H1 (cell line): ENCODE measurements at regions not wholly inside any gene's neighbourhood (a gene's known extent, or its start where the extent isn't known, plus 50 kb on each side); places are given as distances from the start of the nearest gene placed in this dataset.

Experiments
- CTCF ChIA-PET: fragments of 300-600 bp; sonication (Branson Sonifier 250); formaldehyde crosslinking; loops from one replicate; lab custom pipeline; 2021; ENCODE audit not compliant: partially characterized antibody; lab: Charles Lee
- POLR2A ChIA-PET: fragments of 300-600 bp; sonication (Branson Sonifier 250); formaldehyde crosslinking; loops from one replicate; lab custom pipeline; 2021; ENCODE audit warnings: inconsistent platforms; ENCODE audit not compliant: partially characterized antibody; lab: Charles Lee
- DNase-seq, 2 experiments: peaks; one replicate each; pipeline versions ENCODE4 v3.0.0 to v3.0.0-alpha.2; 2010 to 2022; ENCODE audit warnings: low spot score in 2 of 2, low read depth in 1 of 2, mixed read lengths in 1 of 2
- FAIRE-seq: peaks from 2 replicates; lab custom pipeline; 2011; peaks lifted over from hg19 to GRCh38; lab: Jason Lieb, UNC
- H2AFZ ChIP-seq: 2 replicates; pipeline ENCODE4 v1.8.1; 2012; ENCODE audit warnings: low read length, inconsistent platforms
- H2AK5ac ChIP-seq: 2 replicates; pipeline ENCODE4 v1.6.1; 2013; ENCODE audit warnings: low read depth, low read length
- H2BK120ac ChIP-seq: replicated peaks from 2 replicates; pipeline ENCODE3; 2013; ENCODE audit warnings: low read depth, low read length, inconsistent platforms
- H2BK12ac ChIP-seq: 2 replicates; pipeline ENCODE4 v1.6.1; 2013; ENCODE audit warnings: low read depth, low read length
- H2BK15ac ChIP-seq: 2 replicates; pipeline ENCODE4 v1.6.1; 2013; ENCODE audit warnings: low read length
- H2BK20ac ChIP-seq: 2 replicates; pipeline ENCODE4 v1.6.1; 2013; ENCODE audit warnings: low read length
- H2BK5ac ChIP-seq: 2 replicates; pipeline ENCODE4 v1.6.1; 2013; ENCODE audit warnings: low read depth, low read length
- H3K14ac ChIP-seq: 2 replicates; pipeline ENCODE4 v1.6.1; 2013; ENCODE audit warnings: inconsistent platforms; ENCODE audit not compliant: insufficient read length
- H3K18ac ChIP-seq: 2 replicates; pipeline ENCODE4 v1.6.1; 2013; ENCODE audit warnings: low read length; ENCODE audit errors: extremely low read depth
- H3K23ac ChIP-seq: 2 replicates; pipeline ENCODE4 v1.6.1; 2013; ENCODE audit warnings: inconsistent platforms; ENCODE audit not compliant: insufficient read length
- H3K23me2 ChIP-seq: 2 replicates; pipeline ENCODE4 v1.6.1; 2013; ENCODE audit warnings: low read depth, low read length
- H3K27ac ChIP-seq: 2 replicates; pipeline ENCODE4 v1.6.1; 2011; ENCODE audit warnings: low read depth, low read length, inconsistent platforms
- H3K27me3 ChIP-seq, 4 experiments: replicated peaks in 1 of 4; 1 replicate in 1 of 4; 2 replicates in 3 of 4; pipeline versions ENCODE4 v1.6.1 to v1.8.1; 2011 to 2013; ENCODE audit warnings: low read length in 3 of 4, mild to moderate bottlenecking in 3 of 4, inconsistent platforms in 2 of 4, mixed read lengths in 2 of 4, moderate library complexity in 1 of 4; ENCODE audit not compliant: control insufficient read depth in 3 of 4, insufficient read depth in 3 of 4; ENCODE audit errors: extremely low read depth in 1 of 4
- H3K36me3 ChIP-seq, 4 experiments: 2 replicates each; pipeline versions ENCODE4 v1.6.1 to v1.8.1; 2011 to 2013; ENCODE audit warnings: mild to moderate bottlenecking in 4 of 4, low read length in 3 of 4, moderate library complexity in 2 of 4, control low read depth in 1 of 4, inconsistent platforms in 1 of 4; ENCODE audit not compliant: insufficient read depth in 4 of 4, control insufficient read depth in 2 of 4
- H3K4ac ChIP-seq: replicated peaks from 2 replicates; pipeline ENCODE3; 2013; ENCODE audit warnings: low read length, low read depth, mixed read lengths, inconsistent platforms; ENCODE audit not compliant: insufficient read length
- H3K4me1 ChIP-seq, 4 experiments: replicated peaks in 1 of 4; 1 replicate in 1 of 4; 2 replicates in 3 of 4; pipeline versions ENCODE4 v1.6.1 to v1.8.1; 2011 to 2013; ENCODE audit warnings: low read length in 3 of 4, inconsistent platforms in 2 of 4, mixed read lengths in 1 of 4; ENCODE audit not compliant: insufficient read depth in 4 of 4, control insufficient read depth in 3 of 4
- H3K4me2 ChIP-seq, 2 experiments: 2 replicates each; pipeline versions ENCODE4 v1.6.1 to v1.8.1; 2011 to 2013; ENCODE audit warnings: low read depth in 2 of 2, low read length in 2 of 2, control low read depth in 1 of 2, inconsistent platforms in 1 of 2, mild to moderate bottlenecking in 1 of 2; ENCODE audit not compliant: insufficient read depth in 1 of 2
- H3K4me3 ChIP-seq, 4 experiments: fragments of 200-600, 300-600 bp in 1 of 4; sonication (generic), shearing (Covaris generic), sonication (Bioruptor Twin) in 1 of 4; 2 replicates each; pipeline versions ENCODE4 v1.5.1 to v1.8.1; 2011 to 2016; ENCODE audit warnings: low read length in 4 of 4, low read depth in 3 of 4, control low read depth in 2 of 4, inconsistent platforms in 2 of 4, mild to moderate bottlenecking in 2 of 4, mixed read lengths in 1 of 4, moderate library complexity in 1 of 4; ENCODE audit not compliant: insufficient read depth in 2 of 4; ENCODE audit errors: extremely low read depth in 1 of 4
- H3K56ac ChIP-seq: replicated peaks from 2 replicates; pipeline ENCODE3; 2013; ENCODE audit warnings: low read depth, mild to moderate bottlenecking, mixed read lengths, low read length, inconsistent platforms; ENCODE audit not compliant: insufficient read length
- H3K79me1 ChIP-seq: 2 replicates; pipeline ENCODE4 v1.6.1; 2013; ENCODE audit warnings: low read depth, low read length, control low read depth
- H3K79me2 ChIP-seq, 2 experiments: 2 replicates each; pipeline versions ENCODE4 v1.6.1 to v1.8.1; 2012 to 2013; ENCODE audit warnings: low read length in 2 of 2, mild to moderate bottlenecking in 2 of 2, inconsistent platforms in 1 of 2; ENCODE audit not compliant: insufficient read depth in 2 of 2, control insufficient read depth in 1 of 2
- H3K9ac ChIP-seq, 4 experiments: replicated peaks in 1 of 4; 1 replicate in 1 of 4; 2 replicates in 3 of 4; pipeline versions ENCODE4 v1.6.1 to v1.8.1; 2011 to 2013; ENCODE audit warnings: low read depth in 3 of 4, low read length in 3 of 4, control low read depth in 2 of 4, mild to moderate bottlenecking in 2 of 4, moderate library complexity in 2 of 4, inconsistent platforms in 1 of 4; ENCODE audit errors: extremely low read depth in 1 of 4
- H3K9me3 ChIP-seq, 2 experiments: 2 replicates each; pipeline versions ENCODE4 v1.6.1 to v1.8.1; 2012 to 2013; ENCODE audit warnings: mild to moderate bottlenecking in 2 of 2, moderate library complexity in 2 of 2, control low read depth in 1 of 2, inconsistent platforms in 1 of 2, low read depth in 1 of 2, low read length in 1 of 2, mixed read lengths in 1 of 2; ENCODE audit not compliant: insufficient read depth in 2 of 2
- H4K20me1 ChIP-seq, 2 experiments: replicated peaks in 1 of 2; 2 replicates each; pipeline versions ENCODE3 to v1.8.1; 2011 to 2013; ENCODE audit warnings: inconsistent platforms in 2 of 2, low read length in 2 of 2, mild to moderate bottlenecking in 1 of 2; ENCODE audit not compliant: insufficient read depth in 2 of 2, control insufficient read depth in 1 of 2
- H4K5ac ChIP-seq: 2 replicates; pipeline ENCODE4 v1.6.1; 2013; ENCODE audit warnings: low read length, low read depth, mixed read lengths, inconsistent platforms; ENCODE audit not compliant: insufficient read length
- H4K8ac ChIP-seq: 2 replicates; pipeline ENCODE4 v1.8.0; 2013; ENCODE audit warnings: mild to moderate bottlenecking, moderate library complexity, low read length, inconsistent platforms; ENCODE audit not compliant: insufficient read depth; ENCODE audit errors: extremely low read depth
- H4K91ac ChIP-seq: replicated peaks from 2 replicates; pipeline ENCODE3; 2013; ENCODE audit warnings: low read length, mixed read lengths, inconsistent platforms; ENCODE audit not compliant: insufficient read length
- ASH2L ChIP-seq: fragments of 200-600, 300-600 bp; sonication (generic); IDR thresholded peaks from one replicate; pipeline ENCODE4 v1.7.1; 2017; ENCODE audit warnings: low read length
- BCL11A ChIP-seq, 2 experiments: IDR thresholded peaks; one replicate each; pipeline ENCODE4 v1.6.1; 2011; ENCODE audit warnings: low read depth in 2 of 2, low read length in 2 of 2, mild to moderate bottlenecking in 2 of 2
- CHD2 ChIP-seq: IDR thresholded peaks from 2 replicates; pipeline ENCODE4 v1.6.1; 2012; ENCODE audit warnings: low read length, improper control_type of control experiment
- CREB1 ChIP-seq: IDR thresholded peaks from 2 replicates; pipeline ENCODE4 v1.6.1; 2012; ENCODE audit warnings: inconsistent platforms
- HDAC2 ChIP-seq, 2 experiments: fragments of 300-600 bp in 1 of 2; sonication (generic) in 1 of 2; IDR thresholded peaks; 2 replicates each; pipeline ENCODE4 v1.6.1; 2011 to 2012; ENCODE audit warnings: low read depth in 2 of 2, low read length in 2 of 2, mild to moderate bottlenecking in 2 of 2, moderate library complexity in 2 of 2, borderline replicate concordance in 1 of 2, inconsistent platforms in 1 of 2
- JUN ChIP-seq: IDR thresholded peaks from 2 replicates; pipeline ENCODE4 v1.6.1; 2011; ENCODE audit warnings: low read depth, mild to moderate bottlenecking, improper control_type of control experiment, low read length
- JUND ChIP-seq: IDR thresholded peaks from 2 replicates; pipeline ENCODE4 v1.6.1; 2011; ENCODE audit warnings: mild to moderate bottlenecking, improper control_type of control experiment, low read length
- SAP30 ChIP-seq: fragments of 300-600 bp; sonication (generic); IDR thresholded peaks from 2 replicates; pipeline ENCODE4 v1.7.1; 2012; ENCODE audit warnings: low read length, moderate library complexity, mild to moderate bottlenecking, inconsistent platforms; ENCODE audit not compliant: insufficient read depth, insufficient replicate concordance
- SP4 ChIP-seq: IDR thresholded peaks from 2 replicates; pipeline ENCODE4 v1.6.1; 2012; ENCODE audit warnings: low read length, inconsistent platforms
- SUZ12 ChIP-seq: fragments of 200-600 bp; sonication (generic); IDR thresholded peaks from 2 replicates; pipeline ENCODE4 v1.6.1; 2012; ENCODE audit warnings: mild to moderate bottlenecking, inconsistent platforms, low read length, moderate library complexity, mixed read lengths
- TEAD4 ChIP-seq: IDR thresholded peaks from 2 replicates; pipeline ENCODE4 v1.6.1; 2012; ENCODE audit warnings: low read depth, low read length, inconsistent platforms, mixed read lengths
- TF ChIP-seq, protein P1 (sequence below): IDR thresholded peaks from 2 replicates; pipeline ENCODE4 v1.6.1; 2011; ENCODE audit warnings: low read length, improper control_type of control experiment

DNA sequence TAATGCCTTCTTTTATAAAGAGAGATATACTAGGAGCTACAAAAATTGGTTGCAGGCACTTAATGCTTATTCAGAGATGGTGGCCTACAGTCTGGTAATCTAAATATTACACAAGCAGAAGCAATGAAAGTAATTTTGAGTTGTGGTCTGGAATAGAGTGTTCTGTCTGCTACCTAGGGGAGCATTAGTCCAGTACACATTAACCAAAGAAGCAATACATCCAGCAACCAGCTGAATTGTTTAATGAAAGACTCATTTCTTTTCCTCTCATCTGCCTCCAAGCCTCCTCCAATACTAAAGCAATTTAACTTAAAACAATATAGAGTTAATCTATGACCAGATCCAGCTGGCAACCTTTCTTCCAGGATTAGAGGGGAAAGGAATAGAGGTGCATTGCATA lies 877.1 kb upstream of the CNTN5 start:
- H3K79me2 ChIP-seq: no peaks in the 10 kb centered on the region
- no peak overlapping the region for H3K56ac ChIP-seq
- no peak overlapping the region for H3K18ac ChIP-seq
- H3K23me2 ChIP-seq: no peaks in the 10 kb centered on the region
- no peak overlapping the region for H2BK15ac ChIP-seq
- no peak overlapping the region for H3K4ac ChIP-seq
- H3K4me2 ChIP-seq: no peak overlapping the region
- no peak overlapping the region for H3K9ac ChIP-seq
- no peaks in the 10 kb centered on the region for H3K36me3 ChIP-seq
- ChIA-PET CTCF (no interaction called here), POLR2A (no interaction called here)
- no peak overlapping the region for H4K91ac ChIP-seq
- no peaks in the 10 kb centered on the region for H3K27me3 ChIP-seq
- no peak overlapping the region for H2BK12ac ChIP-seq
- no peak overlapping the region for H3K23ac ChIP-seq
- no peaks in the 10 kb centered on the region for H3K79me1 ChIP-seq
- H2AFZ ChIP-seq: no peak overlapping the region
- H2AK5ac ChIP-seq: no peak overlapping the region
- FAIRE-seq (no peak), DNase-seq (no peak)
- TF ChIP-seq TEAD4: no peak
- TF ChIP-seq HDAC2 (IDR thresholded peaks at IDR 0.05; ENCODE audit: borderline replicate concordance in 1 of 2, low read depth in 2 of 2, low read length in 2 of 2): no peak
- no peak for TF ChIP-seq CREB1
- no peak for TF ChIP-seq JUN
- TF ChIP-seq ASH2L: no peak
- TF ChIP-seq BCL11A (IDR thresholded peaks at IDR 0.05; ENCODE audit: low read depth in 2 of 2, low read length in 2 of 2): no peak
- no peak for TF ChIP-seq SUZ12
- no peak for TF ChIP-seq JUND
- TF ChIP-seq CHD2: no peak
- TF ChIP-seq, protein P1, sequence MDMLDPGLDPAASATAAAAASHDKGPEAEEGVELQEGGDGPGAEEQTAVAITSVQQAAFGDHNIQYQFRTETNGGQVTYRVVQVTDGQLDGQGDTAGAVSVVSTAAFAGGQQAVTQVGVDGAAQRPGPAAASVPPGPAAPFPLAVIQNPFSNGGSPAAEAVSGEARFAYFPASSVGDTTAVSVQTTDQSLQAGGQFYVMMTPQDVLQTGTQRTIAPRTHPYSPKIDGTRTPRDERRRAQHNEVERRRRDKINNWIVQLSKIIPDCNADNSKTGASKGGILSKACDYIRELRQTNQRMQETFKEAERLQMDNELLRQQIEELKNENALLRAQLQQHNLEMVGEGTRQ: no peak
- no peak for TF ChIP-seq SP4
- no peak for TF ChIP-seq SAP30
- H4K20me1 ChIP-seq: no peaks in the 10 kb centered on the region
- H3K27ac ChIP-seq: no peak overlapping the region
- H2BK120ac ChIP-seq: no peak overlapping the region
- H2BK5ac ChIP-seq: no peak overlapping the region
- no peak overlapping the region for H2BK20ac ChIP-seq
- H3K4me1 ChIP-seq: no peaks in the 10 kb centered on the region
- H3K9me3 ChIP-seq: peaks cover 0 to 6% of the 10 kb centered on the region in 2 experiments; a peak in 1 of 4 replicates
- H4K8ac ChIP-seq: no peak overlapping the region
- no peak overlapping the region for H4K5ac ChIP-seq
- H3K4me3 ChIP-seq: no peak overlapping the region
- no peak overlapping the region for H3K14ac ChIP-seq
